ENCODE measurements at regions not wholly inside any gene's neighbourhood (a gene's known extent, or its start where the extent isn't known, plus 50 kb on each side); places are given as distances from the start of the nearest gene placed in this dataset.

DNA sequence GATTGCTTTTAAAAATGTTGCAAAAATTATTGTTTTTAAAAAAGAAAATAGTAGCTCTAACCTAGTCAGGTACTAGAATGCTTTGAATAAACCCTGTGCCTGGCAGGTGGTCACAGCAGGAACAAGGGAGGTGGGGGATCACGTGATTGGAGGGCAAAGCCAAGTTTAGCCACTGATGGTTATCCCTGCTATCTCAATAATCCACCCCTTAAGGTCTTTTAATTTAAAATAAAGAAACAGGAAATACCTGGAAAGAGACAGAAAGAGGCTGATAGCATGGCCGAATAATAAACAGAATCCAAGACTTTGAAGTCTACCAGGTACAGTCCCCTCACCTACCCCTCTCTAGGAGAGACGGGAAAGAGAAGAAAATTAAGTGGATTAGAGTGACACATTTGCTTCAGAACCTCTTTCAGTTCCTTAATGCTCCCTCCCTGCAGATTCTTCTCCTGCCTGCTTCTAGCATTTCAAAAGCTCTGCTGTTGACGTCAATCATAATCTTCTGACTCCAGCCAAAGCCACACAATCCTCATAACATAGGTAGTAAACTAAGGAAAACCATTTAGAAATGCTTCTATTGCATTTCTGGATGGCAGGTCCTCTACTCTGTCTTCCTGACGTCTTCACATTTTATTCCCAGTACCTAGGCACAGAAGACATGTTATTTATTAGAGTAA lies 303.4 kb upstream of the MME start:
- Histone ChIP-seq H3K4me1 (peaks cover 0 to under 1% (median 0%) of the 10 kb centered on the region in 12 donors), H3K27me3 (no peaks in the 10 kb centered on the region), H3K27ac (no peak overlapping the region), H3K36me3 (no peaks in the 10 kb centered on the region), H3K4me3 (no peak overlapping the region), H3K9me3 (no peaks in the 10 kb centered on the region)
- no peak for DNase-seq
- intact Hi-C loops (cut with DNase I): no loop called here
- no peak for ATAC-seq
- WGBS, 4 donors: 41 to 50% (median 47%) methylated on average over 5 of the region's 5 CpGs
- TF ChIP-seq CTCF (IDR thresholded peaks at IDR 0.05): no peak
- TF ChIP-seq POLR2A (IDR thresholded peaks at IDR 0.05): no peak

- no peak overlapping the region for H3K4me3 ChIP-seq
- no peak for ATAC-seq
- intact Hi-C loops (cut with DNase I): no loop called here
- no peaks in the 10 kb centered on the region for H3K9me3 ChIP-seq
- H3K4me1 ChIP-seq: no peaks in the 10 kb centered on the region
- no peak overlapping the region for H3K27ac ChIP-seq
- H3K27me3 ChIP-seq: no peaks in the 10 kb centered on the region
- DNase-seq: no peak
- TF ChIP-seq POLR2A (IDR thresholded peaks at IDR 0.05): no peak
- no peak for TF ChIP-seq CTCF (IDR thresholded peaks at IDR 0.05)
- 35 to 55% (median 45%) methylated on average over 1 of the region's 1 CpG for WGBS, 4 donors
- no peaks in the 10 kb centered on the region for H3K36me3 ChIP-seq
These were observed 304.1 kb upstream of the MME start for GRCh38 chr3:154775821-154776548.

- intact Hi-C loops (cut with DNase I): loop anchor here in 1 of 10 donors (10.0 kb wide), 1 partner anchor 938 kb away; no protein-coding TSS in a partner anchor
- no peaks in the 10 kb centered on the region for H3K27me3 ChIP-seq
- no peak for TF ChIP-seq POLR2A (IDR thresholded peaks at IDR 0.05)
- no peak for TF ChIP-seq CTCF (IDR thresholded peaks at IDR 0.05)
- H3K27ac ChIP-seq: no peak overlapping the region
- no peak for DNase-seq
- ATAC-seq: no peak
- peaks cover 0 to 7% (median 0%) of the 10 kb centered on the region in 12 donors for H3K4me1 ChIP-seq
- H3K9me3 ChIP-seq: no peaks in the 10 kb centered on the region
- 81 to 89% (median 85%) methylated on average over 3 to 5 of the region's 5 CpGs for WGBS, 4 donors
- no peaks in the 10 kb centered on the region for H3K36me3 ChIP-seq
- H3K4me3 ChIP-seq: no peak overlapping the region
These were observed 313.2 kb upstream of the MME start for GRCh38 chr3:154766765-154767503.
